SK-MEL-5 (cell line): ENCODE measurements at regions not wholly inside any gene's neighbourhood (a gene's known extent, or its start where the extent isn't known, plus 50 kb on each side); places are given as distances from the start of the nearest gene placed in this dataset.
"Not testable (repeated sequence)": the region's sequence is repeated elsewhere in the genome, so short reads cannot be mapped to it uniquely, and the experiment has no call there.

Source experiments
- DNase-seq: peaks from one replicate; pipeline ENCODE4 v3.0.0-alpha.2; 2016; ENCODE audit warnings: low read depth, low spot score
- in situ Hi-C: cut with HindIII; loops from 2 replicates; pipeline ENCODE4 v1.10.0; 2016; ENCODE audit warnings: low sequenced_read_pairs, high pct_unique_total_duplicates, low pct_unique_long_range_greater_than_20kb

- in situ Hi-C loops, result no loop called here
- DNase-seq, result no peak
Observed at GRCh38 chr14:103186909-103187586, 63.8 kb downstream of the TNFAIP2 start.

GRCh38 chr14:103187911-103188310 is 64.7 kb downstream of the TNFAIP2 start:
- no peak for DNase-seq
- in situ Hi-C loops, result no loop called here

GRCh38 chr14:103188810-103189480 is 65.7 kb downstream of the TNFAIP2 start:
- in situ Hi-C loops, result no loop called here
- DNase-seq, result no peak

- no peak for DNase-seq
- in situ Hi-C loops, result no loop called here
Observed at GRCh38 chr14:103189481-103190470, 66.5 kb downstream of the TNFAIP2 start.

- DNase-seq, result no peak
- in situ Hi-C loops, result no loop called here
Observed at GRCh38 chr14:103190741-103191140, 67.5 kb downstream of the TNFAIP2 start.

GRCh38 chr14:103191844-103192243 is 68.6 kb downstream of the TNFAIP2 start:
- in situ Hi-C loops, result no loop called here
- DNase-seq, result no peak

- no peak for DNase-seq
- in situ Hi-C loops, result no loop called here
Observed at GRCh38 chr14:103192246-103192840, 69.1 kb downstream of the TNFAIP2 start.

- in situ Hi-C loops, DNase-seq: not testable (repeated sequence)
Observed at GRCh38 chr14:103192861-103193260, 69.6 kb downstream of the TNFAIP2 start.

GRCh38 chr14:103193491-103193890 is 70.2 kb downstream of the TNFAIP2 start:
- DNase-seq, in situ Hi-C loops: not testable (repeated sequence)

- in situ Hi-C loops, result no loop called here
- DNase-seq, result no peak
Observed at GRCh38 chr14:103194256-103195045, 71.2 kb downstream of the TNFAIP2 start.

GRCh38 chr14:103195828-103196615 is 72.8 kb downstream of the TNFAIP2 start:
- DNase-seq, result no peak
- in situ Hi-C loops, result no loop called here

- in situ Hi-C loops, result no loop called here
- no peak for DNase-seq
Observed at GRCh38 chr14:103196716-103197115, 73.5 kb downstream of the TNFAIP2 start.

GRCh38 chr14:103198131-103199105 is 75.2 kb downstream of the TNFAIP2 start:
- in situ Hi-C loops, result no loop called here
- DNase-seq, result no peak

GRCh38 chr14:103199124-103199523 is 75.9 kb downstream of the TNFAIP2 start:
- DNase-seq, result no peak

GRCh38 chr14:103201801-103202200 is 78.5 kb downstream of the TNFAIP2 start:
- no peak for DNase-seq
- in situ Hi-C loops, result no loop called here

More at GRCh38 chr14:103199124-103199523, 75.9 kb downstream of the TNFAIP2 start:
- in situ Hi-C loops, result no loop called here
